OCI-LY7 (cell line): ENCODE measurements at regions not wholly inside any gene's neighbourhood (a gene's known extent, or its start where the extent isn't known, plus 50 kb on each side); places are given as distances from the start of the nearest gene placed in this dataset.

Experiments
- BruUV-seq: library from RNA; stranded (reverse); fragments of 400-500 nt; replicated peaks from 2 replicates; lab custom pipeline; 2021; lab: Mats Ljungman, UMichigan
- CTCF ChIA-PET: fragments of 300-600 bp; sonication (Branson Sonifier 250); formaldehyde crosslinking; loops from one replicate; lab custom pipeline; 2022; ENCODE audit warnings: antibody characterized with exemption; ENCODE audit not compliant: unreplicated experiment; lab: Charles Lee
- POLR2A ChIA-PET: fragments of 300-600 bp; sonication (Branson Sonifier 250); formaldehyde crosslinking; loops from one replicate; lab custom pipeline; 2022; ENCODE audit warnings: antibody characterized with exemption; lab: Charles Lee
- DNase-seq: peaks from one replicate; pipeline ENCODE4 v3.0.0-alpha.2; 2015; ENCODE audit warnings: low spot score
- H2AFZ ChIP-seq: fragments of 200-600 bp; sonication (generic), shearing (Covaris generic); 2 replicates; pipeline ENCODE4 v1.6.1; 2014; ENCODE audit warnings: mild to moderate bottlenecking, antibody characterized with exemption, low read length, moderate library complexity
- H3K27ac ChIP-seq: fragments of 200-600 bp; sonication (generic); 2 replicates; pipeline ENCODE4 v1.5.1; 2014; ENCODE audit warnings: mixed run types, low read depth, mild to moderate bottlenecking, moderate library complexity, low read length, inconsistent platforms; ENCODE audit not compliant: poor library complexity, severe bottlenecking
- H3K36me3 ChIP-seq: fragments of 200-600 bp; sonication (generic); 2 replicates; pipeline ENCODE4 v1.6.1; 2014; ENCODE audit warnings: mild to moderate bottlenecking, antibody characterized with exemption, low read length, moderate library complexity, mixed read lengths; ENCODE audit not compliant: insufficient read depth
- H3K4me1 ChIP-seq: fragments of 200-600 bp; sonication (generic); 2 replicates; pipeline ENCODE4 v1.5.1; 2014; ENCODE audit warnings: mild to moderate bottlenecking, low read length; ENCODE audit not compliant: insufficient read depth, poor library complexity, severe bottlenecking
- H3K4me2 ChIP-seq: fragments of 200-600 bp; sonication (generic); 2 replicates; pipeline ENCODE4 v1.6.1; 2014; ENCODE audit warnings: mild to moderate bottlenecking, low read length
- H3K4me3 ChIP-seq: fragments of 200-600 bp; sonication (generic); 2 replicates; pipeline ENCODE4 v1.5.1; 2014; ENCODE audit warnings: mild to moderate bottlenecking, low read depth, low read length; ENCODE audit not compliant: poor library complexity, severe bottlenecking
- H3K79me2 ChIP-seq: fragments of 200-600 bp; sonication (generic); 2 replicates; pipeline ENCODE4 v1.6.1; 2016; ENCODE audit warnings: low read depth, mild to moderate bottlenecking, low read length, moderate library complexity, mixed read lengths; ENCODE audit not compliant: insufficient read depth
- H3K9me2 ChIP-seq: fragments of 200-600 bp; sonication (generic); 2 replicates; pipeline ENCODE4 v1.6.1; 2016; ENCODE audit warnings: mild to moderate bottlenecking, low read length, mixed read lengths; ENCODE audit not compliant: insufficient read depth
- H3K9me3 ChIP-seq: fragments of 200-600 bp; sonication (generic); 2 replicates; pipeline ENCODE4 v1.6.1; 2014; ENCODE audit warnings: mild to moderate bottlenecking, mixed run types, low read length, mixed read lengths
- H4K20me1 ChIP-seq: fragments of 200-600 bp; sonication (generic); 2 replicates; pipeline ENCODE4 v1.6.1; 2014; ENCODE audit warnings: mild to moderate bottlenecking, antibody characterized with exemption, low read length, moderate library complexity, mixed read lengths; ENCODE audit not compliant: insufficient read depth
- EZH2phosphoT487 ChIP-seq: fragments of 200-600 bp; sonication (generic); IDR thresholded peaks from 2 replicates; pipeline ENCODE4 v1.6.1; 2018; ENCODE audit warnings: low read depth, borderline replicate concordance, mild to moderate bottlenecking, mixed run types, antibody characterized with exemption, low read length, moderate library complexity, mixed read lengths
- intact Hi-C: fragments of 100-400 bp; cut with micrococcal nuclease; formaldehyde crosslinking; loops from one replicate; pipeline ENCODE4 v1.10.0; 2022; ENCODE audit not compliant: unreplicated experiment
- TF ChIP-seq, protein P1 (sequence below): fragments of 200-600 bp; sonication (generic); conservative IDR thresholded peaks from 2 replicates; pipeline ENCODE4 v1.5.1; 2014; ENCODE audit warnings: mild to moderate bottlenecking, antibody characterized with exemption, low read length, moderate library complexity, mixed read lengths

DNA sequence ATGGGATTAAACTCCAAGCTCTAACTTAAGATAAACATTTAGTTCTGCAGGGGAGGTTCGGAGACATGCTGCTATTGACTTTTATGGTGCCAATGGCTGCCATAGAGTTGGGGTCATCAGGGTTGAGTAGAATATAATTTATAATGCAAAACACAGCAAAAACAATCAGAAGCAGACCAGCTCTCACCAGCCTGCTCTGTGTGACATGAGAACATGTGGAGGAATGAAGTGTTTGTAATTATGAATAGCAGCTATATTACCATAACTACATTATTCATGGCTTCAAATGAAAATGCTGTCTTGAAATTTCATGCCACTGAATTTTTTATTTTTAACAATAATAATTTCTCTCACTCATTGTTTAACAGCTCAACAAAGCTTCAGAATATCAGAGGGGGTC lies 645.6 kb upstream of the CDH8 start:
- TF ChIP-seq EZH2phosphoT487, result no peak
- TF ChIP-seq, protein P1, sequence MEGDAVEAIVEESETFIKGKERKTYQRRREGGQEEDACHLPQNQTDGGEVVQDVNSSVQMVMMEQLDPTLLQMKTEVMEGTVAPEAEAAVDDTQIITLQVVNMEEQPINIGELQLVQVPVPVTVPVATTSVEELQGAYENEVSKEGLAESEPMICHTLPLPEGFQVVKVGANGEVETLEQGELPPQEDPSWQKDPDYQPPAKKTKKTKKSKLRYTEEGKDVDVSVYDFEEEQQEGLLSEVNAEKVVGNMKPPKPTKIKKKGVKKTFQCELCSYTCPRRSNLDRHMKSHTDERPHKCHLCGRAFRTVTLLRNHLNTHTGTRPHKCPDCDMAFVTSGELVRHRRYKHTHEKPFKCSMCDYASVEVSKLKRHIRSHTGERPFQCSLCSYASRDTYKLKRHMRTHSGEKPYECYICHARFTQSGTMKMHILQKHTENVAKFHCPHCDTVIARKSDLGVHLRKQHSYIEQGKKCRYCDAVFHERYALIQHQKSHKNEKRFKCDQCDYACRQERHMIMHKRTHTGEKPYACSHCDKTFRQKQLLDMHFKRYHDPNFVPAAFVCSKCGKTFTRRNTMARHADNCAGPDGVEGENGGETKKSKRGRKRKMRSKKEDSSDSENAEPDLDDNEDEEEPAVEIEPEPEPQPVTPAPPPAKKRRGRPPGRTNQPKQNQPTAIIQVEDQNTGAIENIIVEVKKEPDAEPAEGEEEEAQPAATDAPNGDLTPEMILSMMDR, result no peak
- no peaks in the 10 kb centered on the region for H3K79me2 ChIP-seq
- POLR2A ChIA-PET, result interaction anchor here (0.9 kb wide), 1 partner anchor 21 kb away, joined by 3 read pairs; no protein-coding TSS in a partner anchor
- BruUV-seq, result no TSS peak
- DNase-seq, result no peak
- H3K4me2 ChIP-seq, result no peak overlapping the region
- H3K9me2 ChIP-seq, result no peaks in the 10 kb centered on the region
- CTCF ChIA-PET, result no interaction called here
- no peaks in the 10 kb centered on the region for H3K36me3 ChIP-seq
- H3K4me3 ChIP-seq, result no peak overlapping the region
- H3K9me3 ChIP-seq, result no peaks in the 10 kb centered on the region
- intact Hi-C loops, result no loop called here
- no peaks in the 10 kb centered on the region for H3K4me1 ChIP-seq
- H4K20me1 ChIP-seq, result no peaks in the 10 kb centered on the region
- H3K27ac ChIP-seq, result no peak overlapping the region
- H2AFZ ChIP-seq, result no peak overlapping the region

DNA sequence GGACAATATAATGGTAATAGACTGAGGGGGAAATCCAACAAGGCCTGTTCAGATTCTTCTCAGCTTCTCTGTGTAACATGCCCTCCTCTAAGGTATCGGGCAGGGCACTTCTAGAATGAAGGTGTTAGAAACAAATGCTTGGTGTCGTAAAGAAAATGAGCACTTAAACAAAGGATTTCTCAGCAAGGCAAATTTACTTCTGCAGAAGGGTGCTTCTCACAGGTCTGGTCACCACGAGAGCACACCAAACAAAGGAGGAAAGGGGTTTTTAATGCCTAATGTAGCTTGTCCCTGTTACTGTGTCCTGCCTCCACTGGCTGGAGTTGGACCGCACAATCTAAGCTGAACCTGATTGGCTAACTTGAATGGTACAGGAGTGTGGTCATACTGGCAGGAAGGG lies 642.6 kb upstream of the CDH8 start:
- no peak overlapping the region for H2AFZ ChIP-seq
- H3K36me3 ChIP-seq, result no peaks in the 10 kb centered on the region
- no peak overlapping the region for H3K27ac ChIP-seq
- no peaks in the 10 kb centered on the region for H3K79me2 ChIP-seq
- H3K4me3 ChIP-seq, result no peak overlapping the region
- no peaks in the 10 kb centered on the region for H3K9me2 ChIP-seq
- no peak for DNase-seq
- CTCF ChIA-PET, result no interaction called here
- H3K4me2 ChIP-seq, result no peak overlapping the region
- TF ChIP-seq, protein P1, result no peak
- no peak for TF ChIP-seq EZH2phosphoT487
- H3K9me3 ChIP-seq, result no peaks in the 10 kb centered on the region
- BruUV-seq, result no TSS peak
- intact Hi-C loops, result no loop called here
- no peaks in the 10 kb centered on the region for H4K20me1 ChIP-seq
- no peaks in the 10 kb centered on the region for H3K4me1 ChIP-seq
- POLR2A ChIA-PET, result no interaction called here

DNA sequence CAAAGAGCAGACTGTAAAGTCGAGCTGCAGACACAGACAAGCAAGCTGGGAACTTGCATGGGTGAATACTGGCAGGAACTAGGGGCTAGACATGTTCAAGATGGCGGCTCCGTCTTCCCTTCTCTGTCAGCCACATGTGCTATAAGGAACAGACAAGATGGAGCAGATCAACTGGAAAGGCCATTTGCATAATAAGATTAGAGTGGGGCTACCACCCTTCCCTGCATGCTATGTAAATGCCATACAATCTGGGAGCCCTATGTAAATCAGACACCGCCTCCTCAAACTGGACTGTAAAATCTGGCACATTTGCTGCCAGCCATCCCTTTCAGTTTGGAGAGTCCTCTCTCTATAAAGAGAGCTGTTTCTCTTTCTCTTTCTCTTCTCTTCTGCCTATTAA lies 640.1 kb upstream of the CDH8 start:
- ChIA-PET POLR2A (interaction anchor here (0.7 kb wide), 1 partner anchor 113 kb away, joined by 3 read pairs; no protein-coding TSS in a partner anchor), CTCF (no interaction called here)
- intact Hi-C loops, result no loop called here
- no peaks in the 10 kb centered on the region for H3K9me3 ChIP-seq
- no peaks in the 10 kb centered on the region for H4K20me1 ChIP-seq
- no peak overlapping the region for H3K27ac ChIP-seq
- H3K36me3 ChIP-seq, result no peaks in the 10 kb centered on the region
- no peak overlapping the region for H2AFZ ChIP-seq
- no peaks in the 10 kb centered on the region for H3K79me2 ChIP-seq
- H3K4me3 ChIP-seq, result no peak overlapping the region
- H3K9me2 ChIP-seq, result no peaks in the 10 kb centered on the region
- H3K4me2 ChIP-seq, result no peak overlapping the region
- BruUV-seq, result no TSS peak
- no peaks in the 10 kb centered on the region for H3K4me1 ChIP-seq
- TF ChIP-seq, protein P1, result no peak
- no peak for TF ChIP-seq EZH2phosphoT487
- DNase-seq, result no peak
